Right kidney (tissue), 1 donor: ENCODE measurements at regions not wholly inside any gene's neighbourhood (a gene's known extent, or its start where the extent isn't known, plus 50 kb on each side); places are given as distances from the start of the nearest gene placed in this dataset.
A peak's percentile ranks its signal among the peaks of the same experiment; 100 is the strongest.
"Not testable (repeated sequence)": the region's sequence is repeated elsewhere in the genome, so short reads cannot be mapped to it uniquely, and the experiment has no call there.

ENCODE experiments used
- DNase-seq: peaks from one replicate; pipeline ENCODE4 v3.0.0-alpha.2; 2016

DNA sequence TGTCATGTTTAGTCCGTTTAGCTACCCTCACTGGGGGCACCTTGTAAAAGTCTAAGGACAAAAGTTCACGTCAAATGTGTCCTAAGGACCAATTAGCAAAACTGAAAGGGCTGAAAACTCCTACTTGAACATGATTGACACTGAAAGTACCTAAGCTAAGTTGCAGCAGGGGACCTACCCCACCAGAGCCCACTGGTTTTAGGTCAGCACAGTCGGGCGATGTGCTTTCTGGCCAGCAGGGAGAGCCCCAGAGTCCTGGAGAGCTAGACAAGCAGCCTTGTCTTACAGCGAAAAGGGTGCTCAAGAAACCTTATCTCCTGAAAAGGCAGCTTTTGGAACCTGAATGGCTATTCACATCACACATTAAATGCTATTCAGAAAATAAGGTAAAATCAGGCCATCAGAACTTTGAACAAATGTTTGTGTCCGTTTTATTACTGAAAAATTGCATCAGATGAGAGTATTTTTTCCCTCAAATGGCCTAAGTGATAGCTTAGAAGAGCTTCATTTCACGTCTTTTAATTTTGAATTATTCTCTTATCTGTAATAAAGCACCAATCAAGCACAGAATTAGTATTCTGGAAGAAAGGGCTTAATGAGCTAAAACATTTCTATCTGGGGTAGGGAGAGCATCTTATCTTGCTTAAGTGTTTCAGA, 52.2 kb upstream of the MKI67 start:
- no peak for DNase-seq

GRCh38 chr10:128180843-128181242, 54.6 kb upstream of the MKI67 start:
- no peak for DNase-seq

DNA sequence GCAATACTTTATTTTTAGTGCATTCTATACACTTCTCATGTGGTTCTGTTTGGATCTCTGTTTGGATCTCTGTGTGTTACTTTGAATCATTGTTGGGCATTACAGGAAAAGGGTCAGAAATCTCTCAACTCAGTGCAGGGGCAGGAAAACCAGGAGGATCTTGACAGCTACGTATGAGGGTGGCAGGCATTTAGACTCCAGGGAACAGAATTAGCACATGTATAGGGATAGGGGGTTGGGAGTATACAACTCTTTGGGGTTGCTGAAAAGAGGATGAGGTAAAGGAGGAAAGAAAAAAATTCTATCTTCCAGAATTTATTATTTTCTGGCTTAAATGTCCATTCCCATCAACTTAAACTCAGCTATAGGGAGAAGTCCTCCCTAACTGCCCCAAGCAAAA, 59.4 kb upstream of the MKI67 start:
- no peak for DNase-seq

DNA sequence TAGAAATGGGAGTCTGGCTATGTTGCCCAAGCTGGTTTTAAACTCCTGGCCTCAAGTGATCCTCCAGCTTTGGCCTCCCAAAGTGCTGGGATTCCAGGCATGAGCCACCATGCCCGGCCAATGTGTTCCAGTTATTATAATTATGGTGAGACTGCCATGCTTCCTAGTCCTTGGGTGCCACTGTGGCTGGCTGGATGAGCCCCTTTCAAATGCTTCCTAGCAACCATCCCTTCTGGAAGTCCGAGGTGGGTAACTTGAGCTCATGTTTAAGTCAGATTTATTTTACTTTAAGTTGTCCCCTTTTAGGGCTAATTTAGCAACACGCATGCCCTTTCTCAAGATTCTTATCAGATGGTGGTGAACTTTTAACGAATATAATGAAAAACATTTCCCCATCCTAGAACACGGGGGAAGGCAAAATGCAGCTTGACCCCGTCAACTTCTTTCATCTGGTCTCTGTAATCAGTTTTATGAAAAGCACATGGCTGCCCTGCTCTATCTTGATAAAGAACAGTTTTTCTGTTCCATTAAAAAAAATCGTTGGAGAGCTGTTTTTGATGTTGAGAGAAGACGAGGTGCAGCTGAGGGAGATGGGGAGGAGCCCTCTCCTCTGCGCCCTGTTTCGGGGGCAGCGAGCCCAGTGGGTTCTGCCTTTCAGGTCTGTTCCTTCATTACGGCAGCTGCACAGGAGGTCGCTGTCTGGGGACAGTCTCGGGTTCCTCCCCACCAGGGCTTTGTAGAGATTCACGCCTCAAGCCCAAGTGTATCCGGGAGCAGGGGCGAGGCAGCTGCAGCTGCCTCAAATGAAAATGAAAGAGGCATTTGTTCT, 61.0 kb upstream of the MKI67 start:
- peak; percentile 4 for DNase-seq

DNA sequence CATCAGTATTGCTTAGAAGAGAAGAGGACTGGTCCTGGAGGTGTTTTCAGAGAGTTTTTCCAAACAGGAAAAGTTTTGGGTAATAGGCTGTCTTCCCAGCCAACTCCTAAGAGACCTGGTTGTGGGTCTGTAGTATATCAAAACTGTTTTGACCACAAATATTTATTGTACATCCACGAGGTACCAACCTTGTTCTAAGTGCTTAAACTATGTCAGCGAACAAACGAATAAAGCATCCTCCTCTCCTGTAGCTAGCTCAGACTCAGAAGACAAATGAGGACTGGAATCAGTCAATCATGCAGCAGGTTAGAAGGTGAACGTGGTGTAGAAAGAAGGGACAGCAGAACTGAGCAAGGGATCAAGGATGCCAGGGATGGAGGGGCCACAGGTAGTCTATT, 61.6 kb upstream of the MKI67 start:
- no peak for DNase-seq

- DNase-seq, result no peak
Measured at GRCh38 chr10:128189176-128189575, 63.0 kb upstream of the MKI67 start.

GRCh38 chr10:128191847-128192246, 65.6 kb upstream of the MKI67 start:
- no peak for DNase-seq

GRCh38 chr10:128201826-128202225, 75.6 kb upstream of the MKI67 start:
- not testable (repeated sequence) for DNase-seq

DNA sequence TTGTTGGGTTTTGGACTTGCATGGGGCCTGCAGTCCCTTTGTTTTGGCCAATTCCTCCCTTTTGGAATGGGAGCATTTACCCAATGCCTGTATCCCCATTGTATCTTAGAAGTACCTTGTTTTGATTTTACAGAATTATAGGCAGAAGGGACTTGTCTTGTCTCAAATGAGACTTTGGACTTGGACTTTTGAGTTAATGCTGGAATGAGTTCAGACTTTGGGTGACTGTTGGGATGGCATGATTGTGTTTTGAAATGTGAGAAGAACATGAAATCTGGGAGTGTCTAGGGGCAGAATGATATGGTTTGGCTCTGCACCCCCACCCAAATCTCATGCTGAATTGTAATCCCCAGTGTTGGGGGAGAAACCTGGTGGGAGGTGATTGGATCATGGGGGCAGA, 76.8 kb upstream of the MKI67 start:
- no peak for DNase-seq

DNA sequence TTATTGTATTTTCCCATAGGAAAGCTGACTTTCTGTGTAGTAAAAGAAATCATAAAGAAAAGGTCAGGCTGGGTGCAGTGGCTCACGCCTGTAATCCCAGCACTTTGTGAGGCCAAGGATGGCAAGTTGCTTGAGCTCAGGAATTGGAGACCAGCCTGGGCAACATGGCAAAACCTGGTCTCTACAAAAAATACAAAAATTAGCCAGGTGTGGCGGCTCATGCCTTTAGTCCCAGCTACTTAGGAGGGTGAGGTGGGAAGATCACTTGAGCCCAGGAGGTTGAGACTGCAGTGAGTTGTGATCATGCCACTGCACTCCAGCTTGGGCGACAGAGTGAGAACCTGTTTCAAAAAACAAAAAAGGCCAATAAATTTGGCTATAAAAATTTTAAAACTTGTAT, 79.4 kb upstream of the MKI67 start:
- not testable (repeated sequence) for DNase-seq

GRCh38 chr10:128206676-128207075, 80.5 kb upstream of the MKI67 start:
- DNase-seq, result no peak

- DNase-seq, result no peak
Measured at GRCh38 chr10:128209862-128210214, 83.6 kb upstream of the MKI67 start.

DNA sequence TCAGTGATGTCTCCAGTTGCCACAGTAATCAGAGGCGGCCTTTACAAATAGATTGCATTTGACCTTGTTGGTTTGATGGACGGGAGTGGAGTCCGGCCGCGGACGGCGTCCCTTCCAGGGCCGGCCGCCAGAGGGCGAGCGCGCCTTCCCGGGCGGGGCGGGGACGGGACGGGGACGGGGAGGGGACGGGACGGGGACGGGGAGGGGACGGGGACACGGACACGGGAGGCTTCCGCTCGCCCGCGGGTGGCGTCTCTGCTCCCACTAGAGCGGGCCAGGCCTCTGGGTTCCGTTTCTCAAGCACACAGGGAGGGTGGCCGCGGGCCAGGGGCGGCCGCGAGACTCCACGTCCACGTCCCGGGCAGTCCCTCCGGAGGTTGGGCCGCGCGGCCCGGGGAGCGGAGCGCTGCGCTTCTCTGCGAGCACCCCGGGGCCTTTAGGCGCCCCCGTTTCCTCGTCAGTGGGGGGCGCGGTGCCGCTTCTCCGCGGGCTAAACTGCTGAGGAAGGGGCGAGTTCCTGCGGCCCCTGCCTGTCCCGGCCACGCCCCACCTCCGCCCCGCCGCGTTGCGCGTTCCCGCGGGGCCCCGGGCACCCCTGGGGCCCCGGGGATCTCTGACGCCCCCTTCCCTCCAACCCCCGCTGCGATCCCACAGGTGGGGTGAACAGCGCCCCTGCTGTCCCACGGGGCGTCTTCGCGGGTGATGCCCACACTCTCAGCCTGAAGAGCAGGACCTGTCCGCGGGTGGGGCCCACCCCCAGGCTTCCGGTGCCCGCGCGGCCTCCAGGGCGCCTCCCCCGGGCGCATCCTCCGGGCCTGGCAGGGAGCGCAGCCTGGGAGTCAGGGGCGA, 84.2 kb upstream of the MKI67 start:
- peak; percentile 62 for DNase-seq

DNA sequence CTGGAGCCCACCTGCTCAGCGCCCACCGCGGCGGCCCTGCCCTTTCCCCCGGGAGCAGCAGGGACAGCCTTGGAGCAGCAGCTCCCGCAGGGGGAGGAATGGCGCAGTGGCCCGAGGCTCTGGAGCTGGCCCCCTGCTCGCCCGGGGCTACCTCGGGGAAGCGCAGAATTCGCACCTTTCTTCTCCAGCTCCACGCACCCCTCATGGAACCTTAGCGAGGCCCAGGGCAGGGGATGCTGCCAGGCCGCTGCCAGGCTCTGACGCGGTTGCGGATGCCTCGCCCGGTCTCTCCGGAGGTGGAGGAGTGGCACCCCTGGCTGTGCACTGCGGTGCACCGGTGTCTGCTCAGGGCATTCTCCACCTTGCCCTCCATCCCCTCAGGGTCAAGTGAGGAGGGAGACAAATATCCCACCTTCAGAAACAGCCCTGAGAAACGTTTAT, 84.9 kb upstream of the MKI67 start:
- DNase-seq, result no peak

DNA sequence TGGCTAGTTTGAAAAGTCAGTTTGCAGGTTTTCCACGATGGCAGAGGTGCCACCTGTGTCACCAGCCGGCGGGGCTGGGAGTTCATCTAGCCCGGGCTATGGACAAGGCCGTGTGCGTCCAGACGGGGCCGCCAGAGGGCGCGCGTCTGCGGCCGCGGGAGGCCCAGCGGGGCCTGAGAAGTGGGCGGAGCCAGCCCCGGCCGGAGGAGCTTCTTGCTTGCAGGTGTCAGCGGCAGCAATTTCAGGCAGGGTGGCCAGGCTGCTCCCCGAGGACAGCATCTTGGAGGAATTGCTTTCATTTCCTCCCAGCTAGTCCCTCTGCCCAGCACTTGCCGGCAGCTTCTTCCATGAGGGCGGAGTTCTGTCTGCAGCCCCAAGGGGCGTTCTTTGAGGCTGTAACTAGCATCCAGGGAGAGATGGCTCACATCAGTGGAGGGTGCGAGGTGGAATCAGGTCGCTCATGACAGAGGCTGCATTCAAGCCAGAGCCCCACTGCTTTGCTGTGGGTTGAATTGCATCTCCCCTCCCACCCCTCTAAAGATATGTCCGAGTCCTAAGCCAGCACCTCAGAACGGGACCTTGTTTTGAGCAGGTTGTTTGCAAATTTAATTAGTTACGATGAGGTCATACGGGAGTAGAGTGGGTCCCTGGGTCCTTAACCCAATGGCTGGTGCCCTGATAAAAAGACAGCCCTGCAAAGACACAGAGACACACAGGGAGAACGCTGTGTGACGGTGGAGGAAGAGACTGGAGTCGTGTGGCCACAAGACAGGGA, 85.9 kb upstream of the MKI67 start:
- DNase-seq, result peak; percentile 83

- DNase-seq, result no peak
Measured at GRCh38 chr10:128213156-128213555, 86.9 kb upstream of the MKI67 start.

DNA sequence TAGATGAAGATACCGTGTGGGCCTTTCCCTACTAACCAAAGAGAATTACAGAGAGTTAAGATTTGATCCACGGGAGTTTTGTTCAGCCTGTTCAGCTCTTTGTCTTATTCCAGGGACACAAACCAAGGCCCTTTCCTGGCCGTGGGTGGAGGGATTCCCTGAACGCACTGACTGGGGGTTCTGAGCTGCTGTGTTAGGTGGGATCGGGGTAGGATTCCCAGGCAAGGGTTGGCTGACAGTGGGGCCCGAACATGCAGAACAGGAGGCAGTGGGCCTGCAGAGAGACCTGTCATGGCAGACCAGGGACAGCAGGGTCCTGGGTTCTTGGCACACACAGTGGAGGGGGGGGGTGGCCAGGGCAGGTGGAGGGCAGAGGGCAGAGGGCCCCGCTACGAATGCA, 89.5 kb upstream of the MKI67 start:
- no peak for DNase-seq

DNA sequence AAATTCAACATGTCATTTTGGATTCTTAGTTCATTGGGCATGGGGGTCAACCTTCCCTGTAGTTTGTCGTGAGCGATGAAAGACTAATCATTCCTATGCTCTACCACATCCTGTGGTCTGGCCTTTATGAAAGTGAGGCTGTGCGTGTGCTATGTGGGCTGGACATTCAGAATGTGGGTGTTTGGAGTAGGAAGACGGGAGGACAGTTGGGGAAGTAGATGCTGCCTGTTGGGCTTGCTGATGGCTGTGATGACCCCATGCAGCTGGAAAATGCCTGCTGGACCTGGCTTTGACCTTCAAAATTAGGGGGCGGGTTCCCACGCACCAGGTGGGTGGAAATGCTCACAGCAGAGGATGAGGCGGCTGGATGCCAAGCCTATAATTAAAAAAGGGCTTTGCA, 90.9 kb upstream of the MKI67 start:
- DNase-seq, result no peak

DNA sequence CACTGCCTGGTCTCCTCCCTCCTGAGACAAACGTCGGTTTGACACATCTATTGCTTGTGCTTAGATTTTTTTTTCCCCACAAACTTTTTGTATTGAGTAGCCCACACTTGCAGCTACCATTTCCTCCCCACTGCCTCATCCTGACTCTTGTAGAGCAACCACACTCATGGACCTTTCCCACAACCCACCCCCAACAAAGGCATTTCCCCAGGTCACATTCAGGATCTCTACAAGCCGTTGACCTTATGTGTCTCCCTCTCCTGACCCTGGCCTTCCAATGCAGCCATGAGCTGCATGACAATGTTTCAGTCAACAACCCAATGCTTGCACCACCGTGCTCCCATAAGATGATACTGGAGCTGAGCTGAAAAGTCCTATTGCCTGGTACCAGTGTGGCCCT, 91.9 kb upstream of the MKI67 start:
- DNase-seq, result no peak

- no peak for DNase-seq
Measured at GRCh38 chr10:128219295-128219694, 93.1 kb upstream of the MKI67 start.

DNA sequence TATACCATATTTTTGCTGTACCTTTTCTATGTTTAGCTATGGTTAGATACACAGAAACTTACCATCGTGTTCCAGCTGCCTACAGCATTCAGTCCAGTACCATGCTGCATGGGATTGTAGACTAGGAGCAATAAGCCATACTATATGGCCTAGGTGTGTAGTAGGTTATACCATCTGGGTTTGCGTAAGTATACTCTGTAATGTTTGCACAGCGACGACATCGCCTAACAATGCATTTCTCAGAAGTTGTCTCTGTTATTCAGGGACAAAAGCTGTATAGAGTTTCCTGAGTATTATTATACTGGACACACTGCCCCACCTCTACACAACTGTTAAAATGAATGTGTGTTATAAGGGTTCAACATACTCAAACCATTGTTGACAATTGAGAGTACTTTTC, 93.8 kb upstream of the MKI67 start:
- no peak for DNase-seq

DNA sequence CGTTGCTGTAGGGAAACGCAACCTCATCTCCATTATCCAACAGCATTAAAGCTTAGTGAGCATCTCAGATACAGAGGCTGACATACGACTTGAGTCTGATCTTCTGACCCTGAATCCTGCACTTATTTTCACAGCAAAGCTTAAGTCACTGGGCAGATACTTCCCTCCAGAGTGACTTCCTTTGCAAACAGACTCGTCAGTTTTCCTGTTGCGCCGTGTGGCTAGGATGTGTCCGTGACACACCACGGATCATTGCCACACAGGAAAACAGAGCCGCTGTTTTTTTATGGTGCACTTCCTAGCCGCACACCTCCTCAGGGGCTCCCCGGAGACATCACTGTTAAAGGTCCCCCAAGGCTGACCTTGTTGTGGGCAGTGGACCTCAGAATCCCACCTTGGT, 94.9 kb upstream of the MKI67 start:
- DNase-seq, result no peak
